Urinary bladder (tissue), 3 donors: ENCODE measurements at regions not wholly inside any gene's neighbourhood (a gene's known extent, or its start where the extent isn't known, plus 50 kb on each side); places are given as distances from the start of the nearest gene placed in this dataset.

Experiments used
- DNase-seq: peaks from one replicate; pipeline ENCODE4 v3.0.0-alpha.2; 2015; ENCODE audit errors: extremely low spot score
- H3K27ac ChIP-seq: one replicate; pipeline ENCODE4 v1.5.1; 2013; ENCODE audit warnings: low read depth, mild to moderate bottlenecking, moderate library complexity
- H3K36me3 ChIP-seq: one replicate; pipeline ENCODE4 v1.6.1; 2013; ENCODE audit warnings: mild to moderate bottlenecking, moderate library complexity; ENCODE audit not compliant: insufficient read depth
- H3K4me1 ChIP-seq: one replicate; pipeline ENCODE4 v1.6.1; 2013; ENCODE audit warnings: mild to moderate bottlenecking, moderate library complexity; ENCODE audit not compliant: insufficient read depth
- H3K4me3 ChIP-seq: one replicate; pipeline ENCODE4 v1.5.1; 2013; ENCODE audit warnings: low read depth, low read length
- WGBS: extraction: QIAGEN DNeasy Blood & Tissue Kit; methylation state at CpG from one replicate; pipeline ENCODE4 v1.1.7; 2013; 5-methylcytosine and 5-hydroxymethylcytosine counted together
- donor health status: healthy with polysubstance abuse.
- donor health status: healthy.

DNA sequence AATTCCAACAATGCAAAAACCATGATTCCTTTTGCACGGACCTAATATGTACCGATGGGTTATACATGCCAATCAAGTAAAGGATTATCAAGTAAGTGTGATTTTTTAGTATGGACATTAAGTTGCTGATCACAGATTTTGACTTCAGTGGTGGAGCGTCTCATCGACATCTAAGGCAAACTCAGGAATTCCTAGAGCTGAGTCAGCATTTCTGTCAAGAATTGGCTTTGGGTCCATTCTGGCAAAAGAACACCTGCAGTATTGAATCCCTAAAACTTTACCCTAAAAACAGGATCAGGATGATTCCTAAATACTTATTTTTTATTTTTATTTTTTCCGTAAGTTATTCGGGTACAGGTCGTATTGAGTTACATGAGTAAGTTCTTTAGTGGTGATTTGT, 83.6 kb downstream of the HPGD start:
- Histone ChIP-seq H3K4me1 (no peaks in the 10 kb centered on the region), H3K27ac (no peak overlapping the region), H3K36me3 (no peaks in the 10 kb centered on the region), H3K4me3 (no peak overlapping the region)
- WGBS = 90% methylated on average over 7 of the region's 7 CpGs
- DNase-seq = no peak

DNA sequence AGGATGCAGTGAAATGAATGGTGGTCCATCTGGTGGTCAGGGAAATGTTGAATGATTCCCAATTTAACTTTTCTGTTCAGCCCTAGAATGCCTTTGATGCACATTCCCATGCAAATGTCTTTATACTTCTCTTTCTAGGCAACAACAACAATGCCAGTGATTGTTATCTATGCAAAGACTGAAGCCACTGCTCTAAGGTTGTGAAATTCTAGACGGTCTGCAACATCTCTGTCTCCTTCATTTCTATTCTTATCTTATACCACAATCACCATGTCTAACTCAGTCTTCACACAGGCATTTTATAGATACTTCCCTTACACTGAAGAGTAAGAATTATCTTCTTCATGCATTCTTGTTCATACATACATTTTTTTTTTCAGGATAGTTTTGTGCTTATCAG, 84.5 kb downstream of the HPGD start:
- DNase-seq = no peak
- H3K4me1 ChIP-seq = no peaks in the 10 kb centered on the region
- H3K27ac ChIP-seq = no peak overlapping the region
- H3K36me3 ChIP-seq = no peaks in the 10 kb centered on the region
- 14% methylated on average over 1 of the region's 1 CpG for WGBS
- H3K4me3 ChIP-seq = no peak overlapping the region

DNA sequence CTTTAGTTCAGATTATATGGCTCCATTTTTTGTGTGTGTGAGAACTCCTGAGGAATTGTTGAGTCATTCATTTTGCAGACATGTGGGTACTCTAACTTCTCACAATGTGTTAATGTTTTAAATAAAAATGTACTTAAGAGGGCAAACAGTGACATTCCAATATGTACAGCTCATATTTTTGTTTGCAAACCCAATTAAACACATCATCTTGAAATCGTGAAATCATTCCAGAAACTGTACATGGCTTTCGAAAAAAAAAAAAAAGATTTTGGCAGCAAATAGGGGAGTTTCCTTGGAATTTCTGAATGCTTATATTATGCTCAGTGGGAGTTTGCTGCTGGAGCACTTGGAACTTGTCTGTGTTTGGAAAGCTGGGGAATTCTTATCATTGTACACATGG, 85.0 kb downstream of the HPGD start:
- H3K36me3 ChIP-seq = no peaks in the 10 kb centered on the region
- no peaks in the 10 kb centered on the region for H3K4me1 ChIP-seq
- no peak overlapping the region for H3K4me3 ChIP-seq
- no peak overlapping the region for H3K27ac ChIP-seq
- no peak for DNase-seq
- 9% methylated on average over 2 of the region's 2 CpGs for WGBS

DNA sequence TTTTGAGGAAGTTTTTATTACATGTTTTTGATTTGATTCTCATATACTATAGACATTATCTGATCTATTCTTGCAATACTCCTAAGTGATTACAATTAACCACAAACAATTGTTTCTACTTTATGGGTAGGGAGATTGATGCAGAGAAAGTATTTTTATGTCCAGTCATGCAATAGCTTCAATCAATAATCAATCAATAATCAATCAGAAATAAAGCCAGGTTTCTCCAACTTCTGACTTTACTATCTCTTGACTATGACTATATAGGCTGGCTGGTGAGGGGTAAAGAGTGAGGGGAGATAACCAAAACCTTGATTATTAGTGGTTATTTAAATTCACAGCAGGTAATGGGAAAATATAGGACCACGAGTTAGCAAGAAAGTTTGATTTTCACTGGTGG, 85.9 kb downstream of the HPGD start:
- DNase-seq = no peak
- Histone ChIP-seq H3K27ac (no peak overlapping the region), H3K4me3 (no peak overlapping the region), H3K36me3 (no peaks in the 10 kb centered on the region), H3K4me1 (no peaks in the 10 kb centered on the region)
- 97% methylated on average over 1 of the region's 1 CpG for WGBS

DNA sequence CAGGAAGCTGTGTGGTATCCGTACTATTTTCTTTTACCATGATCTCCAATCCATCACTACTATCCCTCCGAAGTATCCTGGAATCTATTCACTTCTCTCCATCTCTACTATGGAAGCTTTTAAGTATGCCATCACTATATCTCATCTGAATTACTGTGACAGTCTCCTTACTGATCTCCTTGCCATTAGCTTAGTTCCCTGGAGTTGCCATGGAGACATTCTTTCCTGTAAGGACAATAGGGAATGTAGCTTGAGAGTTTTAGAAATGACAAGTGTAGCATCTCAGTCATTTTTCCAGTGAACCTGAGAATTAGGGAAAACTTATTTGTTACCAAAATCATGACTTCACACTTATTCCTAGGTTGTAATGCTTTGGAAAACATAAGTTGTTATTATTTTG, 86.3 kb downstream of the HPGD start:
- Histone ChIP-seq H3K4me1 (no peaks in the 10 kb centered on the region), H3K4me3 (no peak overlapping the region), H3K36me3 (no peaks in the 10 kb centered on the region), H3K27ac (no peak overlapping the region)
- no peak for DNase-seq
- 94% methylated on average over 2 of the region's 2 CpGs for WGBS

GRCh38 chr4:174434455-174434854, 87.8 kb downstream of the HPGD start:
- no peaks in the 10 kb centered on the region for H3K4me1 ChIP-seq
- H3K27ac ChIP-seq = no peak overlapping the region
- no peak for DNase-seq
- 96% methylated on average over 4 of the region's 4 CpGs for WGBS
- H3K4me3 ChIP-seq = no peak overlapping the region
- no peaks in the 10 kb centered on the region for H3K36me3 ChIP-seq

- Histone ChIP-seq H3K27ac (no peak overlapping the region), H3K36me3 (no peaks in the 10 kb centered on the region), H3K4me3 (no peak overlapping the region), H3K4me1 (no peaks in the 10 kb centered on the region)
- WGBS = 83% methylated on average over 4 of the region's 4 CpGs
- DNase-seq = no peak
Measured at GRCh38 chr4:174430576-174430975, 91.7 kb downstream of the HPGD start.

GRCh38 chr4:174429701-174430410, 92.4 kb downstream of the HPGD start:
- WGBS = 96% methylated on average over 1 of the region's 1 CpG
- no peak overlapping the region for H3K4me3 ChIP-seq
- H3K27ac ChIP-seq = no peak overlapping the region
- no peak for DNase-seq
- no peaks in the 10 kb centered on the region for H3K36me3 ChIP-seq
- no peaks in the 10 kb centered on the region for H3K4me1 ChIP-seq

DNA sequence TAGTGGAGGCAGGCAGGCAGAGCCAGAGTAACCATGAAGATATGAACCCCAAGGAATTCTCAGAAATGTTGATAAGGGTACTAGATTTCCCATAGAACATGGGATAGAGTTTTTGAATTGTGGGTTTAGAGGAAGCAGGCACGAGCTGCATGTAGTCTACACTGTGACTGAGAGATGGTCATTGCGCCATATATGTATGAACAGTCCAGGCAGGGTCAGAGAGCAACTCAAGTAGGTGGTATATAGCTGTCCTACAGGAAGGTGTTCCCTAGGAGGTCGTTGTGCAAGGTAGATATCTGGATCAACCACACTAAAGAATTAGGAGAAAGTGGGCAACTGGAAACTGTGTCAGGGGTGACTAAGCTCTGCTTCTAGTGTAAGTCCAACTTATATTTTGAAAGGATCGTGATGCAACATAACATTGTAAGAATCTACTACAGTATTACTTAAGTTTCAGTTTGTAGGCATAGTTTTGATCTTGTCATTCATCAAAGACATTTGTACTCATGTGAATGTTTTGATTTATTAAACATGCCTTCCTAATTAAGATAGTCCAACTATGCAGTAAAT, 94.6 kb downstream of the HPGD start:
- 87% methylated on average over 4 of the region's 4 CpGs for WGBS
- no peak overlapping the region for H3K4me3 ChIP-seq
- DNase-seq = no peak
- no peaks in the 10 kb centered on the region for H3K4me1 ChIP-seq
- H3K27ac ChIP-seq = no peak overlapping the region
- no peaks in the 10 kb centered on the region for H3K36me3 ChIP-seq

DNA sequence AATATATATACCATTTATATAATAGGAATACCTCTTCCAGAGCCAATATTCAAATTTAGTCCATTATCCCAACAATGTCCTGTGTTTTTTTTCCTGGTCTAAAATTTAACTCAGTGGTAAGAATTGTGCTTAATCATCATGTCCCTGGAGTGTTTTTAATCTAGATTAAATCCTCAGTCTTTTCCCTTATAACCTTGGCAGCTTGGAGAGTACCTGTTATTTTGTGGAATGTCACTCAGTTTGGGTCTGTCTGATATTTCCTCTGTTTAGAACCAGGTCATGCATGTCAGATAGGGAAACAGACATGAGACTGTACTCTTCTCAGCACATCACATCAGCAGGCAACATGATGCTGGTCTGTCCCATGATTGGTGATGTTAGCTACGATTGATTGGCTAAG, 96.6 kb downstream of the HPGD start:
- no peak overlapping the region for H3K27ac ChIP-seq
- no peaks in the 10 kb centered on the region for H3K4me1 ChIP-seq
- no peaks in the 10 kb centered on the region for H3K36me3 ChIP-seq
- no peak overlapping the region for H3K4me3 ChIP-seq
- DNase-seq = no peak
- 97% methylated on average over 1 of the region's 1 CpG for WGBS

GRCh38 chr4:174423257-174423944, 98.9 kb downstream of the HPGD start:
- Histone ChIP-seq H3K36me3 (no peaks in the 10 kb centered on the region), H3K4me3 (no peak overlapping the region), H3K27ac (peak overlapping the region; percentile 10), H3K4me1 (no peaks in the 10 kb centered on the region)
- WGBS = 19% methylated on average over 6 of the region's 6 CpGs
- no peak for DNase-seq

- no peak for DNase-seq
- H3K27ac ChIP-seq = no peak overlapping the region
- no peak overlapping the region for H3K4me3 ChIP-seq
- H3K4me1 ChIP-seq = no peaks in the 10 kb centered on the region
- no peaks in the 10 kb centered on the region for H3K36me3 ChIP-seq
Measured at GRCh38 chr4:174422893-174423256, 99.4 kb downstream of the HPGD start.

GRCh38 chr4:174420316-174420715, 102.0 kb downstream of the HPGD start:
- H3K4me3 ChIP-seq = no peak overlapping the region
- H3K27ac ChIP-seq = no peak overlapping the region
- 70% methylated on average over 5 of the region's 5 CpGs for WGBS

GRCh38 chr4:174418640-174419212, 103.6 kb downstream of the HPGD start:
- WGBS = 81% methylated on average over 4 of the region's 4 CpGs
- no peak overlapping the region for H3K4me3 ChIP-seq
- no peak overlapping the region for H3K27ac ChIP-seq
- H3K4me1 ChIP-seq = no peaks in the 10 kb centered on the region
- no peaks in the 10 kb centered on the region for H3K36me3 ChIP-seq
- no peak for DNase-seq

More at GRCh38 chr4:174420316-174420715, 102.0 kb downstream of the HPGD start:
- H3K36me3 ChIP-seq = no peaks in the 10 kb centered on the region
- no peak for DNase-seq
- no peaks in the 10 kb centered on the region for H3K4me1 ChIP-seq
